AG20443 (cell line): ENCODE measurements at regions not wholly inside any gene's neighbourhood (a gene's known extent, or its start where the extent isn't known, plus 50 kb on each side); places are given as distances from the start of the nearest gene placed in this dataset.

Source experiments
- DNase-seq: peaks from one replicate; pipeline ENCODE4 v3.0.0; 2012; ENCODE audit warnings: low spot score, mixed read lengths

DNA sequence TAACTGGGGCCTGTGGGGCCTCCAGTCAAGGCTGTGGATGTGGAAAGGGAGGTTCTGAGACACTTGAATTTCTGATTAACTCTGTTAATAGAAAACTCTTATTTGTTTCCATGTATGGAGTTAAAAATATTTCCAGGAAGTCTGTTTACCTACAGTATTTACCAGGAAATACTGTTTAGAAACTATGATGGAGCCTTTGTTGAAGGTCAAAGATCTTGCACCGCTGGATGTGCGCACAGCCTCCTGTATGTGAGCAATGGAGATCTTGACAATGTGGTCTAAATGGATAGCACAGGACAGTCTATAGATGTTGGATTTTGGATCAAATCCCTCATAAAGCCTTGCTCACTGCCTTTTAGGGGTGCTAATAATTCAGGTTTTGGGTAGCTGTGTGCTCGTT lies 268.4 kb downstream of the DLEU7 start:
- DNase-seq, result no peak

DNA sequence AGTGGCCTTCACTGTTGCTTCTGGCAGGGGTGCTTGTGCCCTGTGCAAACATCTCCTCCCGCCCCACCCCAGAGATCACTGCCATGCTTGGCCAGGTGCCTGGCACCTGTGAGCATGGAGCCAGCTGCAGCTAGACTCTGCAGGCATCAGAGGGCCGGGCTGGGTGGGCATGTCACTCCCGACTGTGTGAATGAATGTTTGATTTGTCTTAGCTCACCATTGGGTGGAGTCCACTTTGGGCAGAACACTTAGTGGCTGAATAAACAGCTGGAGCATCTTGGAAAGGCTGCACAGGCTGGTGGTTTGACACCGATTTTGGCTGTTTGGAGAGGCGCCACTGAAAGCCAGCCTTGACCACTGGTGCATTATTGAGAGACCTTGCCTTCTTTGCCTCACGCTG lies 267.3 kb downstream of the DLEU7 start:
- peak; percentile 34 for DNase-seq

DNA sequence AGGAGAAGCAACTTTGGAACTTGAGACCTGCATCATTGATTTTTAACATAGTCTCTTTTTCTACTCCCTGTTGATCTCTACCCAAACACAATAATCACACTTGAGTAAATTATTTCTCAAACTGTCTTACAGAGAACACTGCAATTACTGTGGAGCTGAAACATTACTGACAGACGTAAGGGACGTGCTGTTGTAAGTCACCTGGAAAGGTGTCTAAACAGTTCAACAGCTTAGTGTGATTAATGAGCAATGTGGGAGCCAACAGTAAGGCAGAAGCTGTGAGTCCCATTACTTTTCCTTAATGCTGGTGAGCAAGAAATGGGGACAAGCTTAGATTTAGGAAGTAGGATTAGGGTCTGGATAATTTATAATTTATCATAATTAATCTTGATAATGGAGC lies 265.7 kb downstream of the DLEU7 start:
- DNase-seq, result no peak

DNA sequence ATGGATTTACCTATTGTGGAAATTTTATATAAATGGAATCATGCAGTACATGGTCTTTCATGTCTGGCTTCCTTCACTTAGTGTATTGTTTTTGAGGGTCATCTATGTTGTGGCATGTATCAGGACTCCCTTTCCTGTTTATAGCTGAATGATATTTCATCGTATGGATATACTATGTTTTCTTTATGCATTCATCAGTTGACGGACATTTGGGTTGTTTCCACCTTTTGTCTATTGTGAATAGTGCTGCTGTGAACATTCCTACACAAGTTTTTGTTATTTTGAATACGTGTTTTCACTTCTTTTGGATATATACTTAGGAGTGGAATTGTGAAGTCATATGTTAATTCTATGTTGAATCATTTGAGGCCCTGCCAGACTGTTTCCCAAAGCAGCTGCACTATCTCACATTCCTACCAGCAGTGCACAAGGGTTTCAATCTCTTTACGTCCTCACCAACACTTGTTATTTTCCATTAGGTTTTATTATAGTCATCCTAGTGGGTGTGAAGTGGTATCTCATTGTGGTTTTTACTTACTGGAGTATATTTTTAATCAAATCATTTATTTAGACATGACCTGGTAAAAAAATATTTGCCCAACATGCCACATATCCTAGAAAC lies 262.7 kb downstream of the DLEU7 start:
- DNase-seq, result peak; percentile 23

DNA sequence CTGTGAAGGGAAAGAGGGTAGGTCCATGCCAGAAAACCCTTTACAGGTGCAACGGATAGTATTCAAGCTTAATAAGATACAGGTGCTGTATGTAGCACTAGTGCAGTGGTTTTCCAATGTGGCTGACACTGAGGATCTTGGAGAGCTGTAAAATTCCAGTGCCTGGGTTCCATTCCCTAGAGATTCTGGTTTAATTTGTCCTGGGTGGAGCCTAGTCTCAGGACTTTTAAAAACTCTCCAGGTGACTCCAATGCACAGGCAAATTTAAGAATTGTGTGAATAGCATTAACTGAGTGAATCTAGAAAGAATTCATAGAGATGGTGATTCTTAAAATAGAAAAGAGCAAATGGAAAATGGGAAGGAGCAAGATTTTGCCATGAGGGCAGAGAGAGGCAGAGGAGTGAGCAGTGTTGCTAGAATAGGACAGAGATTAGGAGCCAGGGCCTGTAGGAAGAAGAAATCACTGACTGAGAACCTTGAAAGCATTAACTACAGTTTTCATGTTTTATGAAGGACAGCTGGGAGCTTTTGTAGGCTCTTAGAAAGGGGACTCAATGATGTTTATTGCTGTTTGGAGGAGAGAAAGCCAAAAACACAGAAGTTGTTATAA lies 261.8 kb downstream of the DLEU7 start:
- DNase-seq, result no peak

DNA sequence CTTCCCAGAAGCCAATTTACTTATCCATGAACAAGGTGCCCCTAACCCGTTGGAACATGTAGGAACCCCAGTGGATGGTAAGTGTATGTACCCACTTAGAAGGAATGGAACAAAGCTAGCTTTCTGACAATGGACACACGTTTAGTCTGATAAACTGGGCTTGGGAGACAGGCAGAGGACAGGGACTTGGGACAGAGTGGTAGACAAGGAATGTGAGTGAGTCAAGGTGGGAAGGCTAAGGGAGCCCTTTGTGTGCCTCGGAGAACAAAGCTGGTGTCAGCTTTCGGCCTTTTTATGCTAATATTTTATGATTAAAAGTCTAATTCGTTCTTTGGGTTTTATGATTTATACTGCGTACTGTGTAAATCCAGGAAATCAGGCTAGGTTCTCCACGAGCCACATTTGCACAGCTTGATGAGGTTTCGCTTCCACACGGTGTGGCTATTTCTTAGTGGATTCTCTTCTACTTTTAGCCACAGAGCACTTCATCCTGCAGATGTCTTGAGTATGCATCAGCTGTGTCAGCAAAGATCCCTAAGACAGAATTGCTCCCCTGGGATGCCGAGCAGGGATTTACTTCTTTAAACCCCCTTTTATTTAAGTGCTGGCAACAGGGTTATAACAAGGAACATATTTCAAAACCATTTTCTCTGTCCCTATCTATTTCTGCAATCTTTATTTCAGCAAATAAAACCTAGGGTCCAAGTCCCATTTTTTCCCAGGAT lies 258.5 kb downstream of the DLEU7 start:
- no peak for DNase-seq

DNA sequence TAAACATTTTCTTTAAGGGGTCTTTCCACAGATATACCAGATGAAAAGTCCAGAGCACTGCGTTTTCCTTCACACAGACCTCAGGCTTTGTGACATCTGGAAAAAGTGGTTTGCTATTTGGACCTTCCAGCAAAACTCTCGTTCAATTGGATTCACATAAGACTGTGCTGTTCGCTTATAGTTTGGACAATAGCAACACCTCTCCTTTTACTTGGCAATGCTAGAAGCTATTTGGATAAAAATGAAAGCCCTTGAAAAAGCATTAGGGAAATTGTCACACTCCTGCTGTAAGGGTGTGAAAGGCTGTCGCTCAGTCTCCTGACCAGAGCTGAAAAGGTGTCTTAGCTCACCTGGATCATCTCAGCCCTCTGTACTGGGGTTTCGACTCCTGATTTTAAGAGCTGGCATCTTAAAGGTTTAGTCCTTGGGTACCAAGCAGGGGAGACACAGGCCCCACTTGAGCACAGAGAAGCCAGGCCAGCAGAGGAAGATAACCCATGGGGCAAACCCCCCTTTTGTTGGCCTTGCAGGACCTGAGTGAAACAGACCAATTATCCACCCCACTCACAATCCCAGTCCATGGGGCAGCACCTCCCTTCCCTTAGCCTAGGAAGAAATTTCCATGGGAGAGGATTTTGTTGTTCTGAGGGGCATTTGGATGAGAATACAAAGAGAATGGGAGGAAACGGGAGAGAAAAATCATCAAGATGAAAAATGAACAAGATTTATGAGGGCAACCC lies 257.6 kb downstream of the DLEU7 start:
- DNase-seq, result no peak

DNA sequence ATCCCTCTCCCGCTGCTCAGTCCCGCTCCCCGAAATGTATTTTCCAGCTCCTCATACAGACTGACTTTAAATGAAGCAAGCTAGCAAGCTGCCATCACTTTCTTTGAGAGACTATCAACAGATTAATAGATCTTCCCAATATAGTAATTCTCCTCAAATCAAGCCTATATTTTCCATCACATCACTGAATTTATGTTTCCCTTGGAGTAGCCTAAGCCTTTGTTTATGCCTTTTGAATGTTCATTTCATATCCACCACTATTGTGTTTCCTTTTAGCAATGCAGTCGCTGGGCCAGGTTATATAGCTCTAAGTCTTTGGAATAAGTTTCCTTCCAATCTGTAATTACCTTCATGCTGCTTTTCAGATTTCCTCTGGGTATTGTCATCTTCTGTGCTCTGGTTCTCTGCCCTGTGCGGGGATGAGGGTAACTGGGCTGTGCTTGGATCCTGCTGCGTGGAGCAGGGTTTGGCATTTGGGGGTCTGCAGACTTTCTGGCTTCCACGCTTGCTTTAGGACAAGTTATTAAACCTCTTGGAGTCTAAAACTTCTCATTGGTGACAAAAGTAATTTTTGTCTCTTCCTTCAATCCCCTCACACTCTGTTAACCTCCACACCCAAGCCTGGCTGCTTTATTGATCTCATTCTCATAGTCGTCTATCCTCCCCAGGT lies 256.9 kb downstream of the DLEU7 start:
- DNase-seq, result no peak

DNA sequence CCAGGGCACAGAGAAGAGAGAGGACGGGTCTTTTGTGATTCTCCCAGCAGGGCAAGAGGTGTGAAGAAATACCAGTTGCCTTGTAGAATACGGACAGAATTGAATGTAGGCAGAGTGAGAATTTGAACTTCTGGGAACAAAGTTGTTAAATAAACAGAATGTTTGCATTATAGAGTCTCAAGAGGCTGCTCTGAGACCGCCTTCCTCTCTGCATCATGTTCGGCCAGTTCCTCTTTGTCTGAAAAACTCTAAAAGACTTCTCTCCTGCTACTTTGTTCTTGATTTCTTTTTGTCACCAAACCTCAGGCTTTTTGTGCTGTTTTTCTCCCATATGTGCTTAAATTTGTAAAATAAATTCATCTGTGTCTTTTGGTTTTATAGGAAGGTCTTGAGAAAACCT lies 256.4 kb downstream of the DLEU7 start:
- no peak for DNase-seq

DNA sequence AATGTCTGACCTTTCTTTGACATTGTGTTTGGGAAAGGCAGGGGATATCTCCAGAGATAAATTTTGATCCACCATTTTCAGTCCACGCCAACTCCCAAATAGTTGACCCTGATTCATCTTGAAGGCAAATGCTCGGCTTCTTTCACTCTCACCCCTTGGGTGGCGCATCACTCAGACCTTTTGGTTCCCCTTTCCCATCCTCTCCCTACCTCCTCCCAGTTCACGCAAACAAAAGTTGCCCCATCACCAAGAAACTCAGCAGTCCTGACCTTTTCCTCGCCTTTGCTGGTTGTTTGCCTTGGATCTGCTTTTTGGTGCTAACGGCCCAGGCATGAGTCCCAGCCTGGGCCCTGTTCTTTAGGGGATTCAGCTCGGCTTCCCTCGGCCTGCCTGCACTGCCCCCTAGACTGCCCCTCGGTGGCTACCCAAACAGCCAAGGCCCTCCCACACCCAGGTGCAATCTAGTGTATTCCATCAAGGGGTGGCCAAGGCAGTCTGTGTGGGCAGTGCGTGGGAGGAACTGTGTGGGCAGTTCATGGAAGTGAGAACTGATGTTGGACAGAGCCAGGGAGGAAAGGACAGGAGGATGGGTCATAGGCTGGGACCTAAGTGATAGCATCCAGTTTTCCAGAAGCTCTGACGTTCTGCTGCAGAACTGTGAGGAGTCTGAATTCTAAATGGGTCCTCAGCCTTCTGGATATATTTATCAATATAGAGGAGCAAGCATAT lies 255.7 kb downstream of the DLEU7 start:
- DNase-seq, result no peak

DNA sequence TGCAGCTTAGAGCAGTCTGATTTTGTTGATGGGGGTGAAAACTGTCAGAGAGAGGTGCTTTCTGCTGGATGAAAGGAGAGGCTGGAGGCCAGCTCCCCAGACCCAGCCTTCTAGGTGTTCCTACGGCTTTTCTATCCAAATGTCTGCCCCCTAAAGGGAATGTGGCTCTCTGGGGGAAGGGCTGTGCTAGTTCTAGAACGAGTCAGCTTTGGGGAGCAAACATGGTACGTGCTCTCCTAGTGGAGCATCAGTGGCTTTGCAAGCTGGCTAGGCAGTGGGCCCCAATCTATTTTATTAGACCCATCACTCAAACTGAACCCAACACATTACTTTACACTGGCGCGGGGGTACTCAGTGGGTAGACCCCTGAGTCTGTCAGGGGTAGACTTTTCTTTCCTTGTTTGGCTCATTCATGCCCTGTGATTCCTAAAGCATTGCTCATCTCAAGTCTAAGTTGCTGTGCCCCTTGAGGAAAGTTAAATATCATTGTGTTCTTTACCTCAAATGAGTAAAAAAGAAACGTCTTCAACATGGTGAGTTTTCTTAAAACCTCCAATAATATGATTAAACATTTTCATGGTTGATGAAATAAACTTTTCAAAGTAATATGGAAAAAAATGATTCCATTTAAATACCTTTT lies 254.9 kb downstream of the DLEU7 start:
- DNase-seq, result no peak

DNA sequence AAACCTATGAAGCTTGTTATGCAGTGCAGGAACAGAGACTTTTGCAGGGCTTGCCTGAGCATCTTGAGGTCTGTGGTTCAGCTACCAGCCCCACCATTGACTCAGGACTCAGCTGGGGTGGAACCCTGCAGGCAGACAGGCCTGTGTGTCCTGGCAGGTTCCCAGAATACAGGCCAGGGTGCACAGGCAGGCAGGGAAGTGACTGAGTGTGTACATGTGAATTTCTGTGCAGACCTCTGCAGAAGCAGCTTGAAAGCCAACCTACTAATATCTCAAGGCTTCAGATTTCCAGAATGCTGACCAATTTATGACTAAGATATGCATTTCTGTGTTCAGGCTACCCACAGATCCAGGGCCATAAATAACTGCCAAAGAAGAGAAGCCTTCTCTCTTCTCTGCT lies 254.4 kb downstream of the DLEU7 start:
- DNase-seq, result peak; percentile 78

DNA sequence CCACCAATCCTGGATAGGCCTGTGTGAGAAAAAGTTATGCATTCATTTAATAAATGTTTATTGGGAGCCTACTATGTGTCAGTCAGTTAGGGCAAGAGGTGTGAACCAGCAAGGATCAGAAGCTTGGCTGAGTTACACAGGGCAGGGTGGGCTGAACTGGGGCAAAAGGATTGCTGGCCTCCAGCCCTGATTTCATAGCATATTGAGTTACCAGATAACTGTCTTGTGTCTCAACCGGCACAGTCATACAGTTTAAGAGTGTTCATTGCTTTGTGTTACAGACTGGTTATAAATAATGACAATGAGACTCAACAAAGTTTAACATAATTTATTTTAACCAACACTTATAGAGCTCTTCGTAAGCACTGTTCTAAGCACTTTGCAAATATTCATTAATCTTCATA lies 253.8 kb downstream of the DLEU7 start:
- peak; percentile 84 for DNase-seq

DNA sequence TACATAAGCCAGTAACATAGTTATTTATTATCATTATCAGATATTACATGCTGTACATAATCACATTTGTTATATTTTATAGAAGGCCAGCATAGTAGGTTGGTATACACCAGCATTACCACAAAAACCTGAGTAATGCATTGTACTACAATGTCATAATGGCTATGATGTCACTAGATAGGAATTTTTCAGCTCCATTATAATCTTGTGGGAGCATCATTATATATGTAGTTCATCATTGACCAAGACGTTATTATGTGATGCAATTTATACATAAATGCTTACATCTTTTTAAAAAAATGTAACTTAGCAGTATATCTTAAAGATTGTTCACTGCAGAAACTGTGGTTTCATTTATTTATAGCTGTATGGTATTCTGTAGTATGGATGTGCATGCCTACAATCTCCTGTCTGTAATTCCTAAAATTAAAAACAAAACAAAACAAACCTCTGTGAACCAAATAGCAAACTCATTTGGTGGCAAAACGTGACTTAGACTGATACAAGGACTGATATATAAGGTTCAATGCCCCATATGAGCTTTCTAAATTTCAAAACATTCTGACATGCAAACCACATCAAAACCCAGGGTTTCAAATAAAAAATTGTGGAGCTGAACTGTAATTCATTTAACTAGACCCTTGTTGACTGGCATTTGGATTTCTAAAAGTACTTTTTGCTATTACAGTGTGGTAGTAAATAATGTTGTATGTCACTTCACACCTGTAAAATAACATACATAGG lies 250.9 kb downstream of the DLEU7 start:
- peak; percentile 16 for DNase-seq

DNA sequence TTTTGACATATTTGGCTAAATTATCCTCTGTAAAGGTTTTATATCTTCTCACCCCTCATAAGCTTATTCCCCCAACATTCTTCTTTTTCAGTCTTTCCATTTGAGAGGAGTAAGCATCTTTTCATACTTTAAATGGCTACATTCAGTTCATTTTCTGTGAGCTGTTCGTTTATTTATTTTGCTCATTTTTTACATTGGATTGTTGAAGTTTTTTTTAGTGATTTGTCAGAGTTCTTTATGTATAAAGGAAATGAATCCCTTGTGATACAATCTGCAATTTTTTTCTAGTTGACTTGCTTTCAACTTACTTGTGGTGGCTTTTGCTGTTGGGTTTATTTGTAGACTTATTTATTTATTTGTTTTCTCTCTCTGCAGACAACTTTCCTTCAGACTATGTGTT lies 250.3 kb downstream of the DLEU7 start:
- DNase-seq, result no peak

DNA sequence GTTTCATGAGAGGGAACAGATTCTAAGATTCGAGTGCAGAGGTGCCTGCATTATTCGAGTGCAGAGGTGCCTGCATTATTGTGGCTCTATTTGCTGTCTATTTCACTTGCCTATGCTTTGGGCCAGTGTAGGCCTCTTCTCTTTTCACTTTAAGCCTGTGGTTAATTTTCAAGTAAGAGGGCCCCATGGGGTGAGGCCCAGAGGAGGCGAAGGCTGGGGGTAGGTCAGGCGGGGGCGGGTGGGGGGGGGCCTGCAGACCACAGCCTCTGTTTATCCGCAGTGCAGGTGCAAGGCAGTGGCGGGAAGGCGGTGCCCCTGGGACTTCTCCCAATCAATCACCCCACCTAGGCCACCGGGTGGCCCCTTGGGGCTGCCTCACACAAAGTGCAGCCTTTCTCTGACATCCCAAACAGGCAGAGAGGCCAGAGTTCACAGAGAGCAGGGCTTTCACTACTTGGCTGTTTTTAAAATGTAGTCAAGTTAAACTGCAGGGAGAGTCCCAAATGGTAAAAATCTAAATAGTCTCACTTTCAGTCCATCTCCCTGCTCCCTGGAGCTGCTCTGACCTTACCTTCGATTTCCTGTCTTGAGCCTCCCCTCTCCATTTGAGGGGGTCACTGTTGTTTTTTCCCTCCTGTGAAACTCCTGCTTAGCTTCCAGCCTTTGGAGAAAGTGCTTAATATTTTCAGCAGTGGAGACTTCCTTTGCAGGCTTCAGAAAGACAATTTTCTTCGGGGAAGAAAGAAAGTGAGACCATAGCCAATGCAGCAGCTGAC lies 249.0 kb downstream of the DLEU7 start:
- DNase-seq, result no peak

DNA sequence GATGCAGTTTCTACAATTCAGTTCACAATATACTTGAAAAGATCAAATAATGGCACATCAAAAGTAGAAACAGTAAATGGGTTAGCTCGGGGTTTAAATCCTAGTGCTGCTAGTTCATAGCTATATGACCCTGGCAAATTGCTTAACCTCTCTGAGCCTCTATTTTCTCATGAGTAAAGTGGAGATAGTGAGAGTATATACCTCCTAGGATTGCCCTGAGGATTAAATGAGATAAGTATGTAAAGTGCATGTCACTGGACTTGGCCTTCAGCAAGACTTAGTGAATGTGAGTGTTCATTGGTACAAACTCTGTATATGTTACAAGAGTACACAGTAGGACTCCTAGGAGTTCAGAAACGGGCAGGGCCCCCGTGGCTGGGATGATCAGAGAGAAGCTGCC lies 248.3 kb downstream of the DLEU7 start:
- DNase-seq, result no peak

DNA sequence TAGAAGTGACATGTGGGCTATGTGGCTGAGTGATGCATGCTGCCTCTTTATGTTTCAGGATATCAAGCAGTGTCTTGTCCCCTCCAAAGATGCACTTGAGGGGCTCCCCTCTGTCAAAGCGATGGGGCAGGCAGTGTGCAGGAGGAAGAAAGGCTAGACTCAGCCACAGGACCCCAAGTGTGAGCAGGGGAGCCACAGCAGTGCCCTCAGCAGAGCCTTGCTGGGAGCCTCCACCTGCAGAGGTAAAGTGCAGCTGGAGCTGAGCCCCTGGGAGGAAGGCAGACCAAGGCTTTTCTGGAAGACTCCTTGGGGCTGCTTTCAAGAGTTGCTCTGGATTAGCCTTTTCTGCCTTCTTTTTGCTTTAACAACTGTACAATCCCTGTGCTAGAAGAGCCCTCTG lies 247.3 kb downstream of the DLEU7 start:
- no peak for DNase-seq

DNA sequence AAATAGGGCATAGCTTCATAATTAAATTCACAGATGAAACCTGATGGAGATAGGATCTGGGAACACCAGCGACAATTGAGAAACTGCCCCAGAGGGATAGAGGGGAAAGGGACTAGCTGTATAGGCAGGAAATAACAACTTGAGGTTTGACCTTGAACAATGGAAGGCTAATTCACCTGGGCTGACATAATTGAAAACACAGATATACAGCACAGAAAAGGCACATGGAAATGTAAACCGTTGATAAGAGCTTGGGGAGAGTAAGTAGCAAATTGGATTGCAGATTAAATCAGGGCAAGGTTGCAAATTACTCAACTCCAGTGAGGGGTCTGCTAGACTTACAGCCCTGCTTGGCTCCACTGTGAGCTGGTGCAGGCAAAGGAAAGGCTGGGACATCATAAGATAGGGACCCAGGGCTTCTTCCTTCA lies 246.7 kb downstream of the DLEU7 start:
- no peak for DNase-seq

DNA sequence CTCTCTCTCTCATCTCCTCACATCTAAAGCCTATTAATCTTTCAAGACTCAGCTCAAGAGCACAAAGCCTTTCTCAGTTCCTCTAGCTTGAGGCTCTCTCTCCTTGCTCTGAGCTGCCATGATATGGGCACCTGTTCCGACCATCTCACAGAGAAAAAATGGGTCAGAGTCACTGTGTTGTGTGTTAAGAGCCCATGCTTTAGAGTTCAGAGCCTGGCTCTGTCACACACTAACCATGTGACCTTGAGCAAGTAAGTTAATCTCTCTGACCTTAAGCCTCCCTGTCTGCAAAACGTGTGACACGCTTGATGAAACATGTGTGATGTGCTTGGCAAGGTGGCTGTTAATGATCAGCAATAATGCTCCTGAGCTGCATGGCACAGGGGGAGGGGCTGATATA lies 245.2 kb downstream of the DLEU7 start:
- DNase-seq, result no peak
